HG02981 (cell line): ENCODE measurements at regions not wholly inside any gene's neighbourhood (a gene's known extent, or its start where the extent isn't known, plus 50 kb on each side); places are given as distances from the start of the nearest gene placed in this dataset.

Experiments used
- ATAC-seq: cut with Tn5 transposase; IDR thresholded peaks from one replicate; pipeline ENCODE4 v1.9.1; 2021; ENCODE audit warnings: mild to moderate bottlenecking, moderate library complexity; ENCODE audit not compliant: unreplicated experiment

DNA sequence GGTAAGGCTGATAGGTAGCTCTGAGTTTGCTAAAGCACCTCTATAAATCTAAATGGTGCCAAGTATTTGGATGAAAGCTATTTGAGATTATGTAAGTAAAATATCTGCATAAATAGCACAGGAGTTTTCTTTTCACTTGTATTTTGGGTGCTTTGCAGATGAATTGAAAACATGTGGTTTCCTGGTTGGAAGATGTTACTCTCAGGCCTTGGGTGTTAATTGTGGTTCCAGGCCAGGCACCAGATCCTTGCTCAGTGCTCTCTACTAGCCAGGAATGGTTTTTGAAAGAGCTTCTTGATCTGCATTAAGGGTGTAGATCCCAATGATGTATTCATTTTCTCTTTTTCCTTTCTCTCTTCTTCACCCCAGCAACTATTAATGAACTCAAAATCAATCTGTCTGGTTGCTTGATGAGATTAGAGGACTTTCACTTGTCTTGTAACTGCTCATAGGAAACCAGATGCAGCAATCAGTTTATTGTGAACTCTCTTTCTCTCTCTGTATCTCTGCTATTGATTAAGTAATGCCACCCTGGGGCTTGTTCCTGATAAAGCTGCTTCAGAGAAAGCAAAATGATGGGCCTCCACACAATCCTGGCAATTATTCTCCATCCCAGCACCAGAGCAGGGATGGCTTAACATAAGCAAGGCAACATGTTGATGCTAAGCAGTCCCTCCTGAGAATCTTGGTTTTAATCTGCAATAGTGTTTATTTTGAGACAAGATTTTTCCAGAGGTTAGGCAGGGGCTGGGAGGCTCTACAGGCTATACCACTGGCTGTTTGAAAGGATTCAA lies 147.0 kb upstream of the NTM start:
- no peak for ATAC-seq

GRCh38 chr11:131228378-131228777 lies 142.0 kb upstream of the NTM start:
- ATAC-seq = no peak

- ATAC-seq = no peak
Observed at GRCh38 chr11:131229221-131229620, 141.2 kb upstream of the NTM start.

DNA sequence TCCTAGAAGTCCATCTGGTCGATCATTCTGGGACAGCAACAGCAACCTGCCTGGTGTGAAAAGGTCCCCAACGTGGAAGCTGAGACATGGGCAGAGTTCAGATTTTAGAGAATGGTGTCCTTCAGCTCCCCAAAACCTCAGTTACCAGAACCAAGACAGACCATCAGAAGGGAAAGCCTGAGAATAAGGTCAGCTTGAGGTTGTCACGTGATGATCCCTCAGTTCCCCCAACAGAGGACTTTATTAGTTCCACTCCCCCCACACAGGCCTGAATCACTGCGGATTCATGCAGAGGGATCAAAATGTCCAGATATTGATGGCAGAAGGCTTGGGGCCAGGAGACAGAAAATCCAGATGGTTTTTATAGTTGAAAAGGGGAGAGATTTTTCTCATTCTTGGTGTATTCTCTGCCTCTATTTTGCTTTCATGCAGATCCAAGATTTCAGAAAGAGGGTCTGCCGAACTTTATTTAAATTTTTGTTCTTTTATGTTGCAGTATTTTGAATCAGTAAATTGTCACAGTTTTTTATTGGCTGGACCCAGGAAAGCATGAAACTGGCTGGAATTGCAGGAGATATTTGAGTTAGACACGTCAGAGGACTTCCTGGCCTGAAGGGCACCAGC lies 139.0 kb upstream of the NTM start:
- no peak for ATAC-seq

GRCh38 chr11:131232261-131232660 lies 138.2 kb upstream of the NTM start:
- ATAC-seq = no peak

- ATAC-seq = no peak
Observed at GRCh38 chr11:131234221-131234620, 136.2 kb upstream of the NTM start.

DNA sequence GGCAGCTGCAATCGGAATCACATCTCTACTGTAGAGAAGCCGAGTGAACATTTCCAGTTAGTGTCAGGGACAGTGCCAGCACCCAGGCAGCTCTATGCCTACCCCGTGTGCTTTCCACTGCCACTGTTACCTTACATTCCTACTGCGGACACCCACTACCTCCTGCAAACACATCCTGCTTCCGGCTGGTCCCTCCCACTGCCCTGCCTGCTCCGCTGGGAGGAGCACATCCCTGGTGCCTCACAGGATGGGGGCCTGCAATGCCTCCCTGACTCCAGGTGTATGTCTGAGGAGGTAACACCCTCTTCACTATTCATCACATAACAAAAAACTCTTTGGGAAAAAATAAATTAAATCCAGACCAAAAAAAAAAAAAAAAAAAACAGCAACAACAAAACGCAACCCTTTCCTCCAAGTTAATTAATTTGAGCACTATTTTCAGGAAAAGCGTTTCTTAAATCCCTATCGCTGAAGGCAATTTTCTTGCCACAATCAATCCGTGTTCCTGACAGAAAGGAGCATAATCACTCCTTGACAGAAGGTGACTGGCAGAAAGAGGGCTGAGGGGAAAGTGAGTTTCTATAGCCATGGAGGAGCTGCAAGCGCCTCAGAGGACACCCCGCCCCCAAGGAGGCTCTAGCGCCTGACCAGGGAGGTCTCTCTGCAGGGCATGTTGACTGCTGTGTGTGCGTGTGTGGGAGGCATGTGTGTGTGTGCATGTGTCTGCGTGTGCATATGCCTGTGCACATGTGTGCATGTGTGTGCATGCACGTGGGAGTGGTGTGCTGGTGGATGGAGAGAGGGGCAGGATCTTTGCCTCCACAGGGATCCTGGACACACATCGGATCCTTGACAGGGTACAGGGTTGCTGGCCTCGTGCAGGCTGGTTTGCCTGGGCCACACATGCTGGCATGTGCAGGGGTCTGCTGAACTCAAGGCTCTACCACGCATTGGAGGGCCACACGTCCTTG lies 134.8 kb upstream of the NTM start:
- ATAC-seq = no peak

DNA sequence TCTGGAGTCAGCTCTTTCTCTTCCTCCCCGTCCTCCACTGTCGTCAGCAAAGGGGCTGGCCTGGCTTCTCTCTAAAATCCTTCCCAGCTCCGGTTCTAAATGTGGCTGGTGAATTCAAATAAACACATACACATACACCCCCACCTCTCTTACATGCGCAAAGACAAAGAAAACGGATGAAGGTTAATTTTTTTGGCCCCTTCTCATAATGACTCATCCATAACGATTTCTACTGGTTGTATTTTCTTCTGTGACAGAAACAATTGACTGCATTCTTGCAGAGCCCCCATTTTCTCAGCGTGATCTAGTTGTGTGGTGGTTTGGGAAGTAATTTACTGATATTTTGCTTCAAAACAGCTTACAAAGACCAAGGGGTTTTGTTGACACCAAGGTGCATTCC lies 130.0 kb upstream of the NTM start:
- ATAC-seq = no peak

DNA sequence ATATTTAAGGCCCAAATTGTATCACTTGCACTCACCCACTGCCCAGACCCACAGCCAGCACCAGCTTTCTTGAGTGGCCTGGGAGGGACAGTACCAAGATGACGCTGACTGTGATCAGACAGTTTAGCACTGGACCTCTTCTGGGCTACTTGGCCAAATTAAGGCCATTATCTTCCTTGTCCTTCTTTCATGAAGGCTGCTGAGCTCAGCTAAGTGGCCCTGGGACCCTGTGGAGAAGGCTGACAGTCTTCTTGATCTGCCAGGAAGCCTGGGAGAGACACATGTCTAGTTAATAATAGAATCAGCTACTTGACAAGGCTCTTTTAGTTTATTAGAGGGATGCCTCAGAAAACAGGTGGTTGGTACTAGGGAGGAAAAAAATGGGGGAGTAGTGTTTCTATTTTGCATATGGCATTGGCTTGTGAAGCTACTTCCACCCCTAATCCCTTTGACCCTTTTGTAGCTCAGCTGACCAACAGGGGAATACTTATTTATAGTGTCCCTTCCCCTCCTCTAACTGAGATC lies 127.9 kb upstream of the NTM start:
- ATAC-seq = no peak

DNA sequence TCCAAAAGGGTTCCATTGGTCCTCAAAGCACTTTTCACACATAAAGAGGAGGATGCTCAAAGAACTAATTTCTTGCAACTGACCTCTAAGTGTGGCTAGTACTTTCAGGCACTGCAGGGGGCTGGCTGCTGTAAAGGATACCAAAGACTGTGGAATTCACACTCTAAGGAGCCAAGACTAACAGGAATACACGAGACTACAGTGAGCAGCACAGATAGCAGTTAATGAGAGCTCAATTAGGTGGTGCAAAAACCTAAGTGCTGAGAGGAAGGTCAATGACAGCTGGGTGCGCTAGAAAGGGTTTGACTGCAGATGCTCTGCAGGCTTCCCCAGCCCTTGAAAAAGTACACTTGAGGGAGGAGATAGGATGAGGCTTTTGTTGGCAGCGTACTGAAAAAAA lies 124.3 kb upstream of the NTM start:
- ATAC-seq = no peak

- ATAC-seq = no peak
Observed at GRCh38 chr11:131246663-131247062, 123.8 kb upstream of the NTM start.

DNA sequence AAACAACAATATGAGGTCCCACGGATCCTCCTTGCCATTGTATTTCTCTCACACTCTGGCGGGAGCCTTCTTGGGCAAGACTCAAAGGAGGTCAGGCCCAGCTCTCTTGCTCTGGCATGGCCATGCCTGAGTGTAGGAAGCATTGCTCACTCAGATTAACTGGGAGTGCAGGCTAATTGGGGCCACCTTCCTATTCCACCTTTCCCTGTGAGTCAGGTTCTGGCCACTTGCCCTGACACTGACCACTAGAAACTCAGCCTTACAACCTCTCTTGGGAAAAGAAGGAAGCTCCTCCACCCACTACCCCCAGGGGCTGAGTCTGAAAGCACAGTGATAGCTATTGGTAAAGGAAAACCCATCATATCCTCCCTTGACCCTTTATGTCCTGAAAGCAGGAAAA lies 121.8 kb upstream of the NTM start:
- no peak for ATAC-seq

DNA sequence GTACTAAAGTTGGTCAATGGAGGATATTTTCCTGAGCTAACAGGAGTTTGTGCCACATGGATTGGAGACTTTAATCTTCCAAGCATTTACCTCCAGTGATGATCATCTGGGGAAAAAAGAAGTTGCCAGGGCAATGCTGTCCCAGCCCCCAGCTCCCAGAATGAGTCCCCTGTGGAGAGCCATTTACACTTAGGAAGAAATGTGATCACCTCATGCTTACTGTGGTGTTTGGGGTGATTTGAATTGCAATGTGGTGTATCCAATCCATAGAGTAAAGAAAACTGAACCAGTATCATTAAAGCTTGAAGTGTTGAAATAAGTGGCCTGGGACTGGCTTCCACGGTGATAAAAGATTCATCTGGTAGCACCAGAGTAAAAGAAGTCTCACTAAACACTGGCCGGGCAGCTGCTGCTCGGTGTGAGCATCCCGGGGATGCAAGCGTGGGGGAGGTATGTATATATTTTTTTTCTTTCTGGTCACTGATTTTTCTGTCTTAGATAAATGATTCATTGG lies 117.2 kb upstream of the NTM start:
- no peak for ATAC-seq

- ATAC-seq = no peak
Observed at GRCh38 chr11:131253656-131254151, 116.7 kb upstream of the NTM start.

DNA sequence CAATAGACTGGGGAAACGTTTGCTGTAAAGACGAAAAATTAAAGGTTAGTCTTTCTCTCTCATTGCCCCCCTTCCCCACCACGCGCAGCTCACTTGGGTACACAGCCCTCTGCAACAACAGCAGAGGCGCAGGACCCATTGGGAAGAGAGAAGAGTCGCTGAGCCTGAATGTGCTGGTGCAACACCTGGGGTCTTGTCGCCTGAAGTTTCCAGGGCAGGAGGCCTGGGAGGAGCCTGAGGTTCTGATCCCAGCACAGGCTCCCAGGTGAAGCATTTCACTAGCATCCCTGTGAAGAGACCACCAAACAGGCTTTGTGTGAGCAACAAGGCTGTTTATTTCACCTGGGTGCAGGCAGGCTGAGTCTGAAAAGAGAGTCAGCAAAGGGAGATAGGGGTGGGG lies 116.2 kb upstream of the NTM start:
- ATAC-seq = no peak

DNA sequence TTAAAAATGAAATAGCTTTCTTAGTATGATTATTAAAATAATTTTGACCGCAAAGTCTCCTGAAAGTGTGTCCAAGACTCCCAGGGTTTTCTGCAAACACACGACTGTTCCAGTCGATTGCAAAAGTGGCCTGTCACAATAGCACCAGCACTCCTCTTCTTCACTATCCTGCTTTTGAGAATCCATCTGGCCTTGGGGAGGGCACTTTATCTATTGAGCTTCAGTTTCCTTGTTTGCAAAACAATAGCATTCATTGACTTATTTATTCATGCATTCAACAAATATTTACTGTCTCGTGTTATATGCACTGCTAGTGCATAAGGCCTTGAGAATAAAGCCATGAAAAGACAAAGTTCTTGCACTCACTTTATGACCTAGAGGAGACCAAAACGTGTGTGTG lies 96.2 kb upstream of the NTM start:
- ATAC-seq = no peak

- ATAC-seq = no peak
Observed at GRCh38 chr11:131275580-131275979, 94.8 kb upstream of the NTM start.

DNA sequence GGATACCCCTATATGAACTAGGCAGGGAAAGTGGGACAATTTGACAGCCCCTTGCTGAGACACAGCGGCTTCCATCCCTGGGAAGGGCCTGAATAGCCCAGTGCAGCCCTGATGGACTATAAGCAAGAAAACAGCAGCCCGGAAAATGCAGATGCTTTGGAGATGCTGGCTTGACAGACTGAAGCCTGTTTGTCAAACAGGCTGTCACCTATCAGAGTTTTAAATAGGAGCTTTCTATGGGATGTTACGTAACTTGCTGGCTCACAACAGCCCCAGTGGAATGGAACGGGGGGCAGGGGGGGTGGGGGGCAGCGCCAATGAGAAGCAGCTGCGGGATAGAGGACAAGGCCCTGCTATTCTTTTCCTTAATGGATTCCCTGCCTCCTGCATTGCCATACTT lies 91.9 kb upstream of the NTM start:
- no peak for ATAC-seq

- ATAC-seq = no peak
Observed at GRCh38 chr11:131279654-131280384, 90.6 kb upstream of the NTM start.

DNA sequence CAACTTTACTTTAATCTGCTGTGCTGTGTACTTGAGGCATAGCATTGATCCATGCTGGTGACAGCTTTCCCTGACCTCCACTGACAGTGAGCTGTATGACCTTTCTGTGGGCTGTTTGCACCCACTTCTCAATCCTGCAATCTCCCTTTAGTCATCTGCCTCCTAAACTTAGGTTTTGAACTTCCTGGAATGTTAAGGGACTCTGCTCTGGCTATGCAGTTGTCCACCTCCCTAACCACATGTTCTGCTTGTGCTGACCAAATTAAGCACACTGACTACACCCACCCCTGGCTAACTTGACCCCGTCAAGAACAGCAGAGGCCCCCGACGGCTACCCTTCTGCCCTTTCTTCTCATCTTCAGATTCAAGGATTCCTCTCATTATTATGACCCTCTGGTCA lies 89.1 kb upstream of the NTM start:
- no peak for ATAC-seq
